GM12878 (cell line): ENCODE measurements at regions not wholly inside any gene's neighbourhood (a gene's known extent, or its start where the extent isn't known, plus 50 kb on each side); places are given as distances from the start of the nearest gene placed in this dataset.

Experiments
- ATAC-seq: fragments of 200-7000 bp; cut with Tn5 transposase; 3 replicates; pipeline ENCODE4 v1.9.1; 2020; ENCODE audit warnings: mild to moderate bottlenecking, moderate library complexity
- BruUV-seq: library from RNA; stranded (reverse); fragments of 400-500 nt; replicated peaks from 2 replicates; lab custom pipeline; 2021; lab: Mats Ljungman, UMichigan
- CTCF ChIA-PET: fragments of 300-600 bp; sonication (Branson Sonifier 250); formaldehyde crosslinking; extraction: SDS; loops from one replicate; lab custom pipeline; 2021; ENCODE audit warnings: inconsistent platforms; lab: Yijun Ruan, JAX
- POLR2A ChIA-PET: fragments of 350-600 bp; formaldehyde crosslinking; extraction: SDS; loops from one replicate; lab custom pipeline; 2021; ENCODE audit warnings: inconsistent platforms; lab: Charles Lee
- RAD21 ChIA-PET: fragments of 300-600 bp; sonication (Branson Sonifier 250); formaldehyde crosslinking; loops from one replicate; lab custom pipeline; 2023; ENCODE audit warnings: antibody characterized with exemption; ENCODE audit not compliant: unreplicated experiment; lab: Charles Lee
- SMC1A ChIA-PET: fragments of 300-600 bp; sonication (Branson Sonifier 250); formaldehyde crosslinking; loops from one replicate; lab custom pipeline; 2023; ENCODE audit not compliant: unreplicated experiment, uncharacterized antibody; lab: Charles Lee
- DNase-seq: peaks from one replicate; pipeline ENCODE4 v3.0.0-alpha.2; 2011; ENCODE audit warnings: low read depth, low spot score
- FAIRE-seq: peaks from 3 replicates; lab custom pipeline; 2011; peaks lifted over from hg19 to GRCh38; lab: Jason Lieb, UNC
- H2AFZ ChIP-seq: 2 replicates; pipeline ENCODE4 v1.6.0; 2011; ENCODE audit warnings: low read depth, low read length, control low read depth; ENCODE audit not compliant: control insufficient read depth
- H3K27ac ChIP-seq: 2 replicates; pipeline ENCODE4 v1.5.1; 2011; ENCODE audit warnings: control low read depth; ENCODE audit not compliant: control insufficient read depth, insufficient read depth
- H3K27me3 ChIP-seq, 2 experiments: replicated peaks in 1 of 2; 2 replicates each; pipeline versions ENCODE4 v1.6.0 to v1.6.1; 2011; ENCODE audit warnings: low read length in 1 of 2; ENCODE audit not compliant: control insufficient read depth in 2 of 2, insufficient read depth in 2 of 2
- H3K36me3 ChIP-seq, 2 experiments: 2 replicates each; pipeline ENCODE4 v1.5.1; 2011; ENCODE audit warnings: low read length in 1 of 2; ENCODE audit not compliant: control insufficient read depth in 2 of 2, insufficient read depth in 2 of 2
- H3K4me1 ChIP-seq: 2 replicates; pipeline ENCODE4 v1.6.1; 2011; ENCODE audit warnings: mild to moderate bottlenecking, low read length, moderate library complexity, mixed read lengths; ENCODE audit not compliant: control insufficient read depth, insufficient read depth
- H3K4me2 ChIP-seq: 2 replicates; pipeline ENCODE4 v1.6.0; 2011; ENCODE audit warnings: control low read depth; ENCODE audit not compliant: control insufficient read depth, insufficient read depth
- H3K4me3 ChIP-seq: fragments of 200-600 bp; sonication (generic); 2 replicates; pipeline ENCODE4 v1.5.1; 2016
- H3K79me2 ChIP-seq: 2 replicates; pipeline ENCODE4 v1.6.0; 2011; ENCODE audit warnings: low read length; ENCODE audit not compliant: control insufficient read depth, insufficient read depth
- H3K9ac ChIP-seq: 2 replicates; pipeline ENCODE4 v1.8.0; 2011; ENCODE audit warnings: low read length, control low read depth, mixed read lengths; ENCODE audit not compliant: control insufficient read depth, insufficient read depth
- H3K9me3 ChIP-seq: replicated peaks from 3 replicates; pipeline ENCODE4 v1.5.1; 2011; ENCODE audit warnings: mild to moderate bottlenecking, low read length; ENCODE audit not compliant: control insufficient read depth, insufficient read depth
- H4K20me1 ChIP-seq: 2 replicates; pipeline ENCODE4 v1.6.0; 2011; ENCODE audit not compliant: control insufficient read depth, insufficient read depth
- ATF7 ChIP-seq: fragments of 450-650 bp; IDR thresholded peaks from 2 replicates; pipeline ENCODE4 v1.6.1; 2016; ENCODE audit warnings: low read depth, mild to moderate bottlenecking
- BMI1 ChIP-seq: fragments of 450-650 bp; IDR thresholded peaks from 2 replicates; pipeline ENCODE4 v1.6.1; 2016; ENCODE audit warnings: mild to moderate bottlenecking, moderate library complexity, borderline replicate concordance
- CBX3 ChIP-seq: fragments of 200-600 bp; sonication (generic); IDR thresholded peaks from 2 replicates; pipeline ENCODE4 v1.6.1; 2016; ENCODE audit warnings: low read depth, borderline replicate concordance
- DPF2 ChIP-seq: fragments of 450-650 bp; IDR thresholded peaks from 2 replicates; pipeline ENCODE4 v1.6.1; 2017; ENCODE audit warnings: mild to moderate bottlenecking
- EED ChIP-seq: sonication (generic); IDR thresholded peaks from 2 replicates; pipeline ENCODE4 v1.6.1; 2016; ENCODE audit warnings: antibody characterized with exemption, low read depth
- EP300 ChIP-seq, 2 experiments: fragments of 150-350 bp in 1 of 2; IDR thresholded peaks; 2 replicates each; pipeline ENCODE4 v1.6.1; 2011 to 2012; ENCODE audit warnings: low read depth in 2 of 2, low read length in 2 of 2, borderline replicate concordance in 1 of 2, improper control_type of control experiment in 1 of 2, inconsistent platforms in 1 of 2; ENCODE audit not compliant: control insufficient read depth in 1 of 2
- FOXK2 ChIP-seq: fragments of 450-650 bp; IDR thresholded peaks from 2 replicates; pipeline ENCODE4 v1.6.1; 2017; ENCODE audit warnings: mild to moderate bottlenecking, moderate library complexity
- GABPA ChIP-seq: IDR thresholded peaks from 2 replicates; pipeline ENCODE4 v1.6.1; 2014; ENCODE audit warnings: antibody characterized with exemption, low read depth, mild to moderate bottlenecking, inconsistent platforms
- GATAD2B ChIP-seq: fragments of 450-650 bp; conservative IDR thresholded peaks from 2 replicates; pipeline ENCODE4 v1.6.1; 2017; ENCODE audit warnings: low read depth, mild to moderate bottlenecking, moderate library complexity
- IKZF1 ChIP-seq: fragments of 450-650 bp; conservative IDR thresholded peaks from 2 replicates; pipeline ENCODE4 v1.6.1; 2017; ENCODE audit warnings: antibody characterized with exemption, mild to moderate bottlenecking
- KAT2A ChIP-seq: conservative IDR thresholded peaks from 2 replicates; pipeline ENCODE4 v1.6.1; 2011; ENCODE audit warnings: low read depth, low read length; ENCODE audit not compliant: control insufficient read depth
- NBN ChIP-seq: fragments of 450-650 bp; IDR thresholded peaks from 2 replicates; pipeline ENCODE4 v1.6.1; 2016
- POLR2AphosphoS5 ChIP-seq: IDR thresholded peaks from 2 replicates; pipeline ENCODE4 v1.6.1; 2011; ENCODE audit warnings: mild to moderate bottlenecking, low read length, inconsistent platforms
- POU2F2 ChIP-seq: IDR thresholded peaks from 3 replicates; pipeline ENCODE4 v1.6.1; 2011; ENCODE audit warnings: low read depth, mild to moderate bottlenecking, low read length, borderline replicate concordance
- SMAD1 ChIP-seq: fragments of 450-650 bp; IDR thresholded peaks from 2 replicates; pipeline ENCODE4 v1.6.1; 2018; ENCODE audit warnings: mild to moderate bottlenecking, low read depth; ENCODE audit not compliant: partially characterized antibody
- YBX1 ChIP-seq: fragments of 450-650 bp; IDR thresholded peaks from 2 replicates; pipeline ENCODE4 v1.6.1; 2016; ENCODE audit warnings: antibody characterized with exemption
- ZBED1 ChIP-seq: IDR thresholded peaks from 2 replicates; pipeline ENCODE4 v1.6.1; 2016; ENCODE audit warnings: borderline replicate concordance
- ZNF24 ChIP-seq: fragments of 450-650 bp; IDR thresholded peaks from 2 replicates; pipeline ENCODE4 v1.6.1; 2017; ENCODE audit warnings: antibody characterized with exemption, mild to moderate bottlenecking
- ZNF622 ChIP-seq: fragments of 450-650 bp; IDR thresholded peaks from 2 replicates; pipeline ENCODE4 v1.6.1; 2017; ENCODE audit warnings: mild to moderate bottlenecking, inconsistent platforms
- WGBS: methylation state at CpG from one replicate; pipeline ENCODE4 v1.1.6; 2016; ENCODE audit warnings: low lambda C conversion rate; ENCODE audit not compliant: insufficient replicate concordance, insufficient coverage; ENCODE audit errors: missing lambda C conversion rate; 5-methylcytosine and 5-hydroxymethylcytosine counted together
- in situ Hi-C: fragments of 300-500 bp; cut with MboI; formaldehyde crosslinking; loops from 9 replicates; pipeline ENCODE4 v1.14.3; 2018; ENCODE audit warnings: mixed read lengths
- intact Hi-C: fragments of 100-400 bp; cut with micrococcal nuclease; formaldehyde crosslinking; loops from one replicate; pipeline ENCODE4 v1.14.2; 2022; ENCODE audit not compliant: unreplicated experiment
- TF ChIP-seq, protein P1 (sequence below), 3 experiments: IDR thresholded peaks in 2 of 3; conservative IDR thresholded peaks in 1 of 3; 2 replicates each; pipeline ENCODE4 v1.5.1; 2011; ENCODE audit warnings: low read depth in 3 of 3, low read length in 3 of 3, mild to moderate bottlenecking in 3 of 3, control low read depth in 2 of 3, moderate library complexity in 2 of 3, inconsistent platforms in 1 of 3, mixed read lengths in 1 of 3; ENCODE audit not compliant: control insufficient read depth in 2 of 3, insufficient read depth in 1 of 3; ENCODE audit errors: extremely low read depth in 1 of 3
- TF ChIP-seq, protein P2 (sequence below): IDR thresholded peaks from 2 replicates; pipeline ENCODE4 v1.6.1; 2012; ENCODE audit warnings: low read depth, low read length, improper control_type of control experiment

DNA sequence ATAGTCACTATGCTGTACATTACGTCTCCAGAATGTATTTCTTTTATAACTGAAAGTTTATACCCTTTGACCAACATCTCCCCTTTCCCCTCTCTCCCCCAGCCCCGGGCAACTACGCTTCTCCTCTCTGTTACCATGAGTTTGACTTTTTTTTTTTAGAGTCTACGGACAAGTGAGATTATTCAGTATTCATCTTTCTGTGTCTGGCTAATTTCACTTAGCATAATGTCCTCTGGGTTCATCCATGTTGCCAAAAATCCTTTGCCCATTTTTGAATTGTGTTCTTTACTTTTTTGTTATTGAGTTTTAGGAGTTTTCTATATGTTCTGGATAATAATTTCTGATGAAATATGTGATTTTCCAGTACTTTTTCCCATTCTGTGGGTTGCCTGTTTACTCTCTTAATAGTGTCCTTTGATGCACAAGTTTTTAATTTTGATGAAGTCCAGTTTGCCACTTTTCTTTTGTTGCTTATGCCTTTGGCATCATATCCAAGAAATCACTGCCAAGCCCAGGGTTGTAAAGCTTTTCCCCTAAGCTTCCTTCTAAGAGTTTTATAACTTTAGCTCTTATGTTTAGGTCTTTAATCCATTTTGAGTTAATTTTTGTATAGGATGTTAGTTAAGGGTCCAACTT is 126.7 kb upstream of the NSMCE3 start (continued):
- TF ChIP-seq BMI1 (no peak), KAT2A (no peak), POU2F2 (no peak), EED (no peak), GATAD2B (no peak)
- TF ChIP-seq, protein P1, sequence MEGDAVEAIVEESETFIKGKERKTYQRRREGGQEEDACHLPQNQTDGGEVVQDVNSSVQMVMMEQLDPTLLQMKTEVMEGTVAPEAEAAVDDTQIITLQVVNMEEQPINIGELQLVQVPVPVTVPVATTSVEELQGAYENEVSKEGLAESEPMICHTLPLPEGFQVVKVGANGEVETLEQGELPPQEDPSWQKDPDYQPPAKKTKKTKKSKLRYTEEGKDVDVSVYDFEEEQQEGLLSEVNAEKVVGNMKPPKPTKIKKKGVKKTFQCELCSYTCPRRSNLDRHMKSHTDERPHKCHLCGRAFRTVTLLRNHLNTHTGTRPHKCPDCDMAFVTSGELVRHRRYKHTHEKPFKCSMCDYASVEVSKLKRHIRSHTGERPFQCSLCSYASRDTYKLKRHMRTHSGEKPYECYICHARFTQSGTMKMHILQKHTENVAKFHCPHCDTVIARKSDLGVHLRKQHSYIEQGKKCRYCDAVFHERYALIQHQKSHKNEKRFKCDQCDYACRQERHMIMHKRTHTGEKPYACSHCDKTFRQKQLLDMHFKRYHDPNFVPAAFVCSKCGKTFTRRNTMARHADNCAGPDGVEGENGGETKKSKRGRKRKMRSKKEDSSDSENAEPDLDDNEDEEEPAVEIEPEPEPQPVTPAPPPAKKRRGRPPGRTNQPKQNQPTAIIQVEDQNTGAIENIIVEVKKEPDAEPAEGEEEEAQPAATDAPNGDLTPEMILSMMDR (IDR thresholded peaks at IDR 0.05 in 2 of 3, conservative IDR thresholded peaks at IDR 0.05 in 1 of 3; ENCODE audit: control insufficient read depth in 2 of 3, extremely low read depth in 1 of 3, insufficient read depth in 1 of 3, low read depth in 3 of 3, low read length in 3 of 3) = no peak
- TF ChIP-seq, protein P2, sequence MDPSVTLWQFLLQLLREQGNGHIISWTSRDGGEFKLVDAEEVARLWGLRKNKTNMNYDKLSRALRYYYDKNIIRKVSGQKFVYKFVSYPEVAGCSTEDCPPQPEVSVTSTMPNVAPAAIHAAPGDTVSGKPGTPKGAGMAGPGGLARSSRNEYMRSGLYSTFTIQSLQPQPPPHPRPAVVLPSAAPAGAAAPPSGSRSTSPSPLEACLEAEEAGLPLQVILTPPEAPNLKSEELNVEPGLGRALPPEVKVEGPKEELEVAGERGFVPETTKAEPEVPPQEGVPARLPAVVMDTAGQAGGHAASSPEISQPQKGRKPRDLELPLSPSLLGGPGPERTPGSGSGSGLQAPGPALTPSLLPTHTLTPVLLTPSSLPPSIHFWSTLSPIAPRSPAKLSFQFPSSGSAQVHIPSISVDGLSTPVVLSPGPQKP = no peak

DNA sequence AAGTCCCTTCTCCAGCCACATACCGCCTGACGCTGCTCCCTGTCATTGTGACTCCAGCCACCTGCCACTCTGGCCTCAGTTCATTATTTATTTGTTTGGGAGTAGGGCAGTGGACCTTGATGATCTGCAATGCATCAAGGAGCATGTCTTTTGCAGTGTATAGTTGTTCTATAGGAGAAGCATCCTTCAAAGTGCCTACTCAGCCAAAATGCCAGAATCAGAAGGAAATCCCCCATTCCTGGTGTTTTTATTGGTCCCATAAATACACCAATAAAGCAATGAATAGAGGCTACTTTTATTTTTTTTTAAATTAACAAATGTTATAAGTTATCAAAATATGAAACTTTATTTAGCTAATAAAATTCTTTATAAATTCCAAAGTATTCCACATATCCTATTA is 123.8 kb upstream of the NSMCE3 start:
- Histone ChIP-seq H3K4me2 (no peak overlapping the region), H3K27me3 (no peaks in the 10 kb centered on the region), H3K9me3 (no peaks in the 10 kb centered on the region), H3K9ac (no peak overlapping the region), H3K79me2 (no peaks in the 10 kb centered on the region), H3K36me3 (no peaks in the 10 kb centered on the region), H2AFZ (no peak overlapping the region), H3K4me3 (no peak overlapping the region), H3K4me1 (no peaks in the 10 kb centered on the region), H3K27ac (no peak overlapping the region), H4K20me1 (no peaks in the 10 kb centered on the region)
- RAD21 ChIA-PET = no interaction called here
- CTCF ChIA-PET = interaction anchor here (0.6 kb wide), 1 partner anchor 294 kb away, joined by 3 read pairs; no protein-coding TSS in a partner anchor
- intact Hi-C loops = no loop called here
- WGBS = 11% methylated on average over 2 of the region's 2 CpGs
- in situ Hi-C loops = no loop called here
- SMC1A ChIA-PET = no interaction called here
- POLR2A ChIA-PET = no interaction called here
- BruUV-seq = no TSS peak
- no peak for ATAC-seq
- no peak for DNase-seq
- TF ChIP-seq BMI1 = no peak
- TF ChIP-seq IKZF1 = no peak
- no peak for TF ChIP-seq GATAD2B
- TF ChIP-seq CBX3 = no peak
- no peak for TF ChIP-seq POLR2AphosphoS5
- TF ChIP-seq ZNF24 = no peak
- no peak for TF ChIP-seq NBN
- no peak for TF ChIP-seq YBX1
- TF ChIP-seq ZNF622 = no peak
- TF ChIP-seq ZBED1 = no peak
- TF ChIP-seq GABPA = no peak
- no peak for TF ChIP-seq EP300 (IDR thresholded peaks at IDR 0.05; ENCODE audit: borderline replicate concordance in 1 of 2, control insufficient read depth in 1 of 2, low read depth in 2 of 2, low read length in 2 of 2)
- no peak for TF ChIP-seq ATF7
- no peak for TF ChIP-seq SMAD1
- no peak for TF ChIP-seq DPF2
- no peak for TF ChIP-seq FOXK2
- no peak for FAIRE-seq
